Endothelial cell of umbilical vein (primary cell): ENCODE measurements at regions not wholly inside any gene's neighbourhood (a gene's known extent, or its start where the extent isn't known, plus 50 kb on each side); places are given as distances from the start of the nearest gene placed in this dataset.

Source experiments
- BruUV-seq: library from RNA; stranded (reverse); fragments of 400-500 nt; replicated peaks from 2 replicates; lab custom pipeline; 2021; lab: Mats Ljungman, UMichigan
- CTCF ChIA-PET: fragments of 300-600, 350-600 bp; sonication (Branson Sonifier 250); formaldehyde crosslinking; loops from one replicate; lab custom pipeline; 2021; ENCODE audit warnings: antibody characterized with exemption, inconsistent platforms; lab: Charles Lee
- POLR2A ChIA-PET: fragments of 300-600, 350-600 bp; sonication (Branson Sonifier 250); formaldehyde crosslinking; loops from one replicate; lab custom pipeline; 2021; ENCODE audit warnings: antibody characterized with exemption, inconsistent platforms; lab: Charles Lee
- DNase-seq: peaks from one replicate; pipeline ENCODE4 v3.0.0-alpha.2; 2011; ENCODE audit warnings: low read depth, low spot score
- FAIRE-seq: peaks from 2 replicates; lab custom pipeline; 2011; peaks lifted over from hg19 to GRCh38; lab: Jason Lieb, UNC
- H2AFZ ChIP-seq: 2 replicates; pipeline ENCODE4 v1.6.0; 2012; ENCODE audit warnings: low read depth, low read length, control low read depth, inconsistent platforms
- H3K27ac ChIP-seq: 2 replicates; pipeline ENCODE4 v1.5.1; 2011; ENCODE audit warnings: low read depth, mild to moderate bottlenecking, control low read depth, low read length, moderate library complexity; ENCODE audit not compliant: insufficient read depth
- H3K27me3 ChIP-seq, 2 experiments: 2 replicates each; pipeline versions ENCODE4 v1.6.0 to v1.6.1; 2011; ENCODE audit warnings: low read length in 2 of 2, mixed read lengths in 1 of 2; ENCODE audit not compliant: control insufficient read depth in 2 of 2, insufficient read depth in 2 of 2
- H3K36me3 ChIP-seq, 2 experiments: 2 replicates in 1 of 2; 3 replicates in 1 of 2; pipeline ENCODE4 v1.5.1; 2011; ENCODE audit warnings: low read length in 2 of 2, mild to moderate bottlenecking in 1 of 2, moderate library complexity in 1 of 2; ENCODE audit not compliant: control insufficient read depth in 2 of 2, insufficient read depth in 2 of 2; ENCODE audit errors: extremely low read depth in 1 of 2
- H3K4me1 ChIP-seq: 3 replicates; pipeline ENCODE4 v1.5.1; 2011; ENCODE audit warnings: mild to moderate bottlenecking, low read length; ENCODE audit not compliant: control insufficient read depth, insufficient read depth; ENCODE audit errors: extremely low read depth
- H3K4me2 ChIP-seq: 2 replicates; pipeline ENCODE4 v1.6.1; 2011; ENCODE audit warnings: low read length, control low read depth, mixed read lengths; ENCODE audit not compliant: insufficient read depth
- H3K4me3 ChIP-seq, 3 experiments: fragments of 200-600 bp in 1 of 3; sonication (generic), shearing (Covaris generic) in 1 of 3; replicated peaks in 1 of 3; 2 replicates each; pipeline ENCODE4 v1.5.1; 2011 to 2016; ENCODE audit warnings: control low read depth in 3 of 3, low read length in 3 of 3, mild to moderate bottlenecking in 2 of 3, inconsistent platforms in 1 of 3, low read depth in 1 of 3, moderate library complexity in 1 of 3; ENCODE audit not compliant: insufficient read depth in 1 of 3
- H3K79me2 ChIP-seq: 2 replicates; pipeline ENCODE4 v1.6.0; 2012; ENCODE audit warnings: low read length, inconsistent platforms; ENCODE audit not compliant: control insufficient read depth, insufficient read depth
- H3K9ac ChIP-seq: replicated peaks from 2 replicates; pipeline ENCODE3; 2011; ENCODE audit warnings: low read length, control low read depth; ENCODE audit not compliant: insufficient read depth; ENCODE audit errors: extremely low read depth
- H3K9me1 ChIP-seq: replicated peaks from 3 replicates; pipeline ENCODE4 v1.6.0; 2011; ENCODE audit warnings: mild to moderate bottlenecking, low read length; ENCODE audit not compliant: control insufficient read depth, insufficient read depth; ENCODE audit errors: extremely low read depth
- H3K9me3 ChIP-seq: replicated peaks from 2 replicates; pipeline ENCODE4 v1.5.1; 2012; ENCODE audit warnings: low read length, inconsistent platforms; ENCODE audit not compliant: control insufficient read depth, insufficient read depth
- H4K20me1 ChIP-seq: replicated peaks from 2 replicates; pipeline ENCODE3; 2011; ENCODE audit warnings: mild to moderate bottlenecking, low read length; ENCODE audit not compliant: control insufficient read depth, insufficient read depth; ENCODE audit errors: extremely low read depth
- CTCF ChIP-seq, 2 donors: IDR thresholded peaks; 1 replicate in 1 of 2; 2 replicates in 1 of 2; pipeline ENCODE4 v1.5.1; 2011; ENCODE audit warnings: low read length in 2 of 2, mild to moderate bottlenecking in 2 of 2, moderate library complexity in 2 of 2, control low read depth in 1 of 2, inconsistent platforms in 1 of 2, low read depth in 1 of 2; ENCODE audit not compliant: insufficient read depth in 1 of 2; ENCODE audit errors: extremely low read depth in 1 of 2
- EZH2 ChIP-seq: IDR thresholded peaks from 2 replicates; pipeline ENCODE4 v1.6.1; 2012; ENCODE audit warnings: borderline replicate concordance, low read depth, mild to moderate bottlenecking, moderate library complexity, low read length, inconsistent platforms; ENCODE audit not compliant: severe bottlenecking
- FOS ChIP-seq: IDR thresholded peaks from 2 replicates; pipeline ENCODE4 v1.6.1; 2011; ENCODE audit warnings: mild to moderate bottlenecking, low read length, moderate library complexity, borderline replicate concordance; ENCODE audit not compliant: insufficient read depth
- GATA2 ChIP-seq: IDR thresholded peaks from 2 replicates; pipeline ENCODE4 v1.7.0; 2011; ENCODE audit warnings: low read depth, mild to moderate bottlenecking, moderate library complexity, mixed read lengths, low read length; ENCODE audit not compliant: insufficient read length, insufficient read depth
- JUN ChIP-seq: IDR thresholded peaks from 2 replicates; pipeline ENCODE4 v1.6.1; 2011; ENCODE audit warnings: borderline replicate concordance, low read depth; ENCODE audit not compliant: insufficient read length, insufficient read depth
- MAX ChIP-seq: IDR thresholded peaks from 2 replicates; pipeline ENCODE4 v1.6.1; 2011; ENCODE audit not compliant: insufficient read depth, insufficient read length
- MYC ChIP-seq: IDR thresholded peaks from one replicate; pipeline ENCODE4 v1.6.1; 2011; ENCODE audit warnings: mild to moderate bottlenecking, low read depth, low read length
- POLR2A ChIP-seq: IDR thresholded peaks from 2 replicates; pipeline ENCODE4 v1.6.1; 2012; ENCODE audit warnings: low read depth, mild to moderate bottlenecking, control low read depth, low read length
- POLR2AphosphoS5 ChIP-seq: IDR thresholded peaks from 2 replicates; pipeline ENCODE4 v1.6.1; 2012; ENCODE audit warnings: low read depth, mild to moderate bottlenecking, control low read depth, low read length, moderate library complexity; ENCODE audit not compliant: insufficient read depth
- dilution Hi-C: fragments of 300-500 bp; cut with MboI; formaldehyde crosslinking; loops from one replicate; pipeline ENCODE4 v1.15.0; 2019; ENCODE audit warnings: low sequenced_read_pairs; ENCODE audit not compliant: extremely low pct_ligation_motif_present
- intact Hi-C: fragments of 100-400 bp; cut with micrococcal nuclease; formaldehyde crosslinking; loops from one replicate; pipeline ENCODE4 v1.10.0; 2022

- POLR2A ChIA-PET, result no interaction called here
- intact Hi-C loops, result no loop called here
These were observed 696.9 kb upstream of the ATXN8OS start for GRCh38 chr13:69410761-69411160.

GRCh38 chr13:69391756-69392155 is 715.9 kb upstream of the ATXN8OS start:
- no peaks in the 10 kb centered on the region for H3K9me3 ChIP-seq

More at GRCh38 chr13:69410761-69411160, 696.9 kb upstream of the ATXN8OS start:
- Histone ChIP-seq H3K27ac (no peak overlapping the region), H3K36me3 (no peaks in the 10 kb centered on the region), H3K4me1 (no peaks in the 10 kb centered on the region), H3K79me2 (no peaks in the 10 kb centered on the region), H3K4me3 (no peak overlapping the region), H3K9ac (no peak overlapping the region), H3K4me2 (no peak overlapping the region), H2AFZ (no peak overlapping the region), H3K9me1 (no peaks in the 10 kb centered on the region), H4K20me1 (no peaks in the 10 kb centered on the region), H3K27me3 (no peaks in the 10 kb centered on the region), H3K9me3 (peaks cover 2% of the 10 kb centered on the region)
- CTCF ChIA-PET, result no interaction called here
- FAIRE-seq, result no peak
- no TSS peak for BruUV-seq
- dilution Hi-C loops, result no loop called here
- no peak for TF ChIP-seq POLR2AphosphoS5
- DNase-seq, result no peak

More at GRCh38 chr13:69391756-69392155, 715.9 kb upstream of the ATXN8OS start:
- H3K79me2 ChIP-seq, result no peaks in the 10 kb centered on the region
- no peak for FAIRE-seq
- H3K9ac ChIP-seq, result no peak overlapping the region
- H3K27ac ChIP-seq, result no peak overlapping the region
- no peaks in the 10 kb centered on the region for H3K4me1 ChIP-seq
- TF ChIP-seq GATA2, result no peak
- no peak for TF ChIP-seq MYC
- no peak for TF ChIP-seq JUN
- no peak for TF ChIP-seq POLR2A
- no peak for TF ChIP-seq EZH2
- no peak for TF ChIP-seq POLR2AphosphoS5
- TF ChIP-seq CTCF (IDR thresholded peaks at IDR 0.05; ENCODE audit: extremely low read depth in 1 of 2, insufficient read depth in 1 of 2, low read depth in 1 of 2, low read length in 2 of 2), result no peak
- no peak for TF ChIP-seq MAX
- no peak for TF ChIP-seq FOS
- no peaks in the 10 kb centered on the region for H3K36me3 ChIP-seq
- BruUV-seq, result no TSS peak
- DNase-seq, result no peak
- H4K20me1 ChIP-seq, result no peaks in the 10 kb centered on the region
- no peaks in the 10 kb centered on the region for H3K27me3 ChIP-seq
- CTCF ChIA-PET, result no interaction called here
- dilution Hi-C loops, result no loop called here
- H3K4me2 ChIP-seq, result no peak overlapping the region
- intact Hi-C loops, result no loop called here
- H3K4me3 ChIP-seq, result no peak overlapping the region
- H2AFZ ChIP-seq, result no peak overlapping the region
- H3K9me1 ChIP-seq, result no peaks in the 10 kb centered on the region
- POLR2A ChIA-PET, result no interaction called here
